ENCODE measurements at regions not wholly inside any gene's neighbourhood (a gene's known extent, or its start where the extent isn't known, plus 50 kb on each side); places are given as distances from the start of the nearest gene placed in this dataset.
A peak's percentile ranks its signal among the peaks of the same experiment; 100 is the strongest.

DNA sequence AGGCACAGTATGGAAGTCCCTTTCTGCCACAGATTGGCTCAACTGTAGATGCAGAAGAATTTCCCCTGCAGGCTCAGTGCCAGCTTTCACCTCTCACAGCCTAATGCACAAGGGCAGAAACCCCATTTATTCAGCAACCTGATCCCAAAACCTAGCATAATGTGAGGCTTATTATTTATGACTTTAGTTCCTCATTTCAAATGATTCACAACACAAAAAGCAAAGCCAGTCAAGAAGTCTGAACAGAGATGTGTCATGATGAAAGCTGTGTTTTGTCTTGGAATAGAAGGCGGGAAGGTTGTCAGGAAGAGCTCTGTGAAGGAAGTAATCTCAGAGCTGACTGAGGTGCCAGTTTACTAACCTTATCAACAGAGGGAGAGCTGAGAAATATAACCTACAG lies 369.7 kb downstream of the LRRC70 start:
- DNase-seq (no peak), ATAC-seq (no peak)
- Mint-ChIP-seq H3K4me3 (no peak overlapping the region), H3K27ac (no peak overlapping the region), H3K9me3 (peaks cover 0 to 4% of the 10 kb centered on the region in 2 donors), H3K27me3 (no peaks in the 10 kb centered on the region), H3K4me1 (no peaks in the 10 kb centered on the region)

DNA sequence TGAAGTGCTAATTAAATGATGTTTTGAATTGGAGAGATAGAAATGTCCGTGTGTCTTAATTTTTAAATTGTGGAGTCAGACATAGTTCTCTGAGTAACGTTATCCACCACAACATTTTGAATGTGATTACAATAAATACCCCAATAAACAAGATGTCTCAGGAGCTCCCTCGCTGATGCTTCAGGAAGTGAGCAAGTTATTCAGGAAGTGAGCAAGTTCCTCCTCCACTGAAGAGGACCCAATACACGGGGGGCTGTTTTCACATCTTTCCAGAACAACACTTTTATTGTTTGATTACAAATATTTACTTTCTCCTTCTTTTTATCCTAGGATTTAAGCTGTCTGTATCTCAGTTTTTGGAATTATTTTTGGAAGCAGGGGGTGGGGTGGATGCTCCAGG lies 363.8 kb downstream of the LRRC70 start:
- Mint-ChIP-seq H3K4me1 (no peaks in the 10 kb centered on the region), H3K9me3 (no peaks in the 10 kb centered on the region), H3K4me3 (no peak overlapping the region), H3K27me3 (no peaks in the 10 kb centered on the region), H3K27ac (no peak overlapping the region)
- DNase-seq = no peak
- no peak for ATAC-seq

DNA sequence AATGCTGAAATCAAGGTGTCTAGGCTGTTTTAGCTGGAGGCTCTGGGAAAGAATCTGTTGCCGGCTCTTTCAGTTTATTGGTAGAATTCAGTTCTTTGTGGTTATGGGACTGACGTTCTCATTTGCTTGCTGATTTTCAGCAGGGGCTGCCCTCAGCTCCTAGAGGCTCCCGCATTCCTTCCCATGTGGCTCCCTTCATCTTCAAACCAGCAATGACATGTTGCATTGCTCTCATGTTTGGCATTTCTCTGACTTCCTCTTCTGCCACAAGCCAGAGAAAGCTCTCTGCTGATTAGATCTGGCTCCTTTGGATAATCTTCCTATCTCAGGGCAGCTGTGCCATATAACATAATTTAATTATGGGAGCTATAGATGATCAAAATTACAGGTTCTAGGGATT lies 360.3 kb downstream of the LRRC70 start:
- no peaks in the 10 kb centered on the region for H3K9me3 Mint-ChIP-seq
- H3K4me1 Mint-ChIP-seq = no peaks in the 10 kb centered on the region
- no peak overlapping the region for H3K4me3 Mint-ChIP-seq
- no peaks in the 10 kb centered on the region for H3K27me3 Mint-ChIP-seq
- DNase-seq (no peak), ATAC-seq (no peak)
- no peak overlapping the region for H3K27ac Mint-ChIP-seq

DNA sequence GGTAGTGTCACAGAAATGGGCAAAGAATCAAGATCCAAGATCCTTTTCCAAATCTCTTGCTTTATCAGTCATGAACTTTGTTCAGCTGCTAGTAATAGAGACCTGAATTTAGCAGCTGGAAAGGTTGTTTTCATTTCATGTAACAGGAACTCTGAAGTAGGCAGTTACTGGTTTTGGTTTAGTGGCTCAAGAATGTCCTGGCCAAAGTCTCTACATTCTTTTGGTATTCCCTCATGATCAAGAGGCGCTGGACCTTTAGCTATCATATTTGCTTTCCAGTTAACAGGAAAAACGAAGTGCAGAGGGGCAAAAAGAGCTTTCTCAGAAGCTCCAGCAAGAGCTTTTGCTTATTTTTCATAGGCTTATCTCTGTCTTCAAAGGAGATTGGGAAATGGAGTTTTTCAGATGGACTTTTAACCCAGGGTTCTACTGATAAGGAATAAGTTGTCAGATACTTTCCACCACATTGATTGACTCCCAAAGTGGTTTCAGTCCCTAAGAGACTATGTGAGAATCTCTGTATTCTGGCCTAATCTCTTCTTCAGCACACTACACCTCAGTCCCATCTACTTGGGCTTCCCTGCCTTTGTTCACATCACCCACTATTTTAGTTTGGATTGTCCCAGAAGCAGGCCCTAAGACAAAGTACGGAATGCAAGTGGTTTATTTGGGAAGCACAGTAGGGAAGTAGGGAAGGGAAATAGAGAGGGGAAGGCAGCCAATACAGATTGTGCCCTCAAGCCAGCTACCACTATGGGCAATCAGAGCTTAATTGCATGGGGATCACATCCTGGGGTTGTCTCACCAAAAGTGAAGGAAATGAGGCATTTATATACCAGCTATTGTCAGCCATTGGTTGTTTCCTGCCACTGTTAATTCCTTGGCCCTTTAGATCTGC lies 359.3 kb downstream of the LRRC70 start:
- no peak for DNase-seq
- Mint-ChIP-seq H3K27ac (no peak overlapping the region), H3K27me3 (no peaks in the 10 kb centered on the region), H3K4me1 (no peaks in the 10 kb centered on the region), H3K9me3 (no peaks in the 10 kb centered on the region), H3K4me3 (no peak overlapping the region)
- no peak for ATAC-seq

DNA sequence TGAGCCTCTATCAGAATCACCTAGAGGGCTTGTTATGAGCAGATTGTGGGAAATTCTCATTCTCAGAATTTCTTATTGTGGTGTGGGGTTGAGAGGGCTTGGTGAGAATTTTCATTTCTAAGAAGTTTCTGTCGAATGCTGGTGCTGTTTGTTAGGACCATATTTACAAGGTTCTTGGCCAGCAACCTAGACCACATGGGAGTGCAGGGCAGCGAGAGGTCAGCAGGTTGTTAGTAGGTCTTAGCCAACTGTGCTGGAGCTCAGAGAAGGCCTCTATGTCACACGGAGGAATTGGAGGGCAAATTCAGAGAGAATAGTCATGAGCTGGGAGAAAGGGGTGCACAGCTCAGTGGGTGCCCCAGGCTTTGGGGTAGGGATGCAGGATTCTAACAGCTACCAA lies 357.0 kb downstream of the LRRC70 start:
- no peak overlapping the region for H3K27ac Mint-ChIP-seq
- ATAC-seq (no peak), DNase-seq (no peak)
- no peaks in the 10 kb centered on the region for H3K27me3 Mint-ChIP-seq
- H3K4me1 Mint-ChIP-seq = no peaks in the 10 kb centered on the region
- H3K4me3 Mint-ChIP-seq = no peak overlapping the region
- H3K9me3 Mint-ChIP-seq = no peaks in the 10 kb centered on the region

DNA sequence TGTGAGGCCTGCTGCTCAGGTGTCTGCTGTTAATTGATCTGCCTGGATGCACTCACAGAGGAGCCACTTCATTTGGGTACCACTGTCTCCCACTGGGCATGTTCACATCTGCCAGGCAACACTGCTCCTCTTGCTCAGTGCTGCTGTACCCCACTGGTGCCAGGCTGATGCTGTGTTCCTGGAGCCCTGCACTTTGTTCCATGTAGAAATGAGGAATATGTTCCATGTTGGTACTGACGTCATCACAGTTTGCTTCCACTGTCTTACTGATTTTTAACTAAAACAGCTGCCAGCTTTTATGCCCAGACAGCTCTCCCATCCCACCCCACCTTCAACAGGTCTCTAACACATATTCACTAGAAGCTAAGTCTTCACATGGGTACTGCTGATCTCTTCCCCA lies 355.7 kb downstream of the LRRC70 start:
- no peaks in the 10 kb centered on the region for H3K27me3 Mint-ChIP-seq
- no peak overlapping the region for H3K27ac Mint-ChIP-seq
- H3K4me3 Mint-ChIP-seq = no peak overlapping the region
- ATAC-seq = no peak
- no peaks in the 10 kb centered on the region for H3K4me1 Mint-ChIP-seq
- H3K9me3 Mint-ChIP-seq = no peaks in the 10 kb centered on the region
- no peak for DNase-seq

DNA sequence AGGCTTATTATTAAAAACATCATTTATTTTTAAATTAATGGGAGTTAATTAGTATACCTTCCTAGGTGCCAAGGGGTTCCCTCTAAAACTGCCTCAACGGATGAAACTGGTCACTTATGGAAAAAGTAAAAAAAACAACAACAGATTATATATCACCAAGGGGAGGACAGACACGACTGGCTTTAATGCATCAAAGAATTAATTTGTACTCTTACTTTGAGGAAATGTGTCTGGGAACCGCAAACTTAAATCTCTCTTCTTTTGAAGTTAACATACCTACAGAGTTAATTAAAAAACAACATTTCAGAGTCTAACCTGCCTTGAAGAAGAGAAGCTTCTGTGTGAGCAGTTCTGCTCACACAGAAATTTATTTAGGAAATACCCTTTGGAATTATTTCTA lies 354.6 kb downstream of the LRRC70 start:
- ATAC-seq (no peak), DNase-seq (no peak)
- no peaks in the 10 kb centered on the region for H3K9me3 Mint-ChIP-seq
- H3K27me3 Mint-ChIP-seq = no peaks in the 10 kb centered on the region
- H3K27ac Mint-ChIP-seq = no peak overlapping the region
- no peaks in the 10 kb centered on the region for H3K4me1 Mint-ChIP-seq
- H3K4me3 Mint-ChIP-seq = no peak overlapping the region

DNA sequence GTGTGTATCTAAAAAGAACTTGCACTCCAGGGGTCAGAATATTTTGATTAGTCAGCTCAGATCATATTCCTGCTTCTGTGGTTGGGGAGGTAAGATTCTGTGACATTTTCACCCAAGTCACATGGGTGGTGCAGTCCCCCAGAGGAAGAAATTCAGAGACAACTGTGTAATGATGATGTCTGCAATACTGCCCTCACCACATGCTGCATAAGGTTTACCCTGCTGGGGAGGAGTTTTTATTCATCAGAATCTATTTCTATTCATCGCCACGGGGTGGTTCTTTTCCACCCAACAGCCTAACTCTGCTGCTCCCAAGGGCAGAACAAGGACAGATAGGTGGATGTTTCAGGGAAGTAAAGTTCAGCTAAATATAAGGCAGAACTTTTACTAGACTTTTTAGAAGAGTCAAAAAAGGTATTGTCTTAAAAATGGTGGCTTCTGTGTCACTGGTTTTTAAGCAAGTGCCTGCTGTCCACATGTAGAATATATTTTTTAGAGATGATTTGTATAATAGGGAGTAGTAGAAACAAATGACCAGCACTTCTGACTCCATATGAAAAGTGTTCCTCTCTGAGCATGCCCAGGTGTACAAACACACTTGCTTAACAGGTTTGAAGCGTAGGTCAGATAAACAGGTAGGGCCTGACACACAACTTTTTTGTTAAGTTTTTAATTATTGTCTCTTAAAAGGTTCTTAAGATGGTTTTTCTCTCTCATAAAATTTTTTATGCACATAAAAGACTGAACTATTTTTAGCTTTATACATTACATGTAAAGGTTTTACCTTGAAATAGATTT lies 352.7 kb downstream of the LRRC70 start:
- ATAC-seq = no peak
- Mint-ChIP-seq H3K4me1 (no peaks in the 10 kb centered on the region), H3K9me3 (no peaks in the 10 kb centered on the region), H3K27me3 (no peaks in the 10 kb centered on the region), H3K27ac (no peak overlapping the region), H3K4me3 (no peak overlapping the region)
- no peak for DNase-seq

DNA sequence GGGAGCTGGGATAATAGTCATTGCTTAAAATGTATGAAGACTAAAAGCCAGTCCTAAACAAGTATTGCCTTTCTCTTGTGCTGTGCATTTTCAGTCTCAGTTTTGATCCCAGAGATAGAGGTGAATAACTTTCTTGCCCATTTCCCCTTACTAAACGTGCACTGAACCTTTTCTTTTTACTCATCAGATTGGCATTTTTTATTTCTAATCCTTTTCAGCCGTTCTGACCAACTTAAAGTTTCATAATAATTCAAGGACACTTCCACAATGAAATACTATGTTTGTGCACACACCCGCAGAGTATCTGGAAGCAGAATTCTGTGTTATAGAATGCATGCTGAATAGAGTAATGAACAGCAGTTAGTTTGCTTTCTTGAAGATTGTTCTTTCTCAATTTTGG lies 343.6 kb downstream of the LRRC70 start:
- H3K4me3 Mint-ChIP-seq = no peak overlapping the region
- ATAC-seq (no peak), DNase-seq (no peak)
- H3K27ac Mint-ChIP-seq = no peak overlapping the region
- no peaks in the 10 kb centered on the region for H3K27me3 Mint-ChIP-seq
- peaks cover 0 to 7% of the 10 kb centered on the region in 2 donors for H3K9me3 Mint-ChIP-seq
- H3K4me1 Mint-ChIP-seq = no peaks in the 10 kb centered on the region

DNA sequence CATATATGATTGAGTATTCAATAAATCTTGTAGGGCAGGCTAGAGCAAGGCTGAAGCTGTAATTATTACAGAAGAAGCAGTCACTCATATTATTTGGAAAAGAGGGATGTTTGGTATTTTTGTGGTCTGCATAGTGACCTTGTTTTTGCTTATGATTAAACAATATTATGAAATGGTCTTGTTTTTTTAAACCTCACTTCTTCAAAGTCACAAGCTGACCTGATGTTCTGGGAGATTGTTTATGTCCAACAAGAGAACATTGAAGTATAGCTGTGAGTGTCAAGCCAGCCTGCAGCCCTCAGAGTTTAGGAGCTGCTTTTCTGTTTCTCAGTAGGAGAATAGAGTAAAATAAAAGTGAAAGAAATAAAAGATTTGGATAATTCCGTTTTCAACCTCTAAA lies 342.2 kb downstream of the LRRC70 start:
- ATAC-seq (no peak), DNase-seq (no peak)
- H3K27ac Mint-ChIP-seq = no peak overlapping the region
- no peaks in the 10 kb centered on the region for H3K27me3 Mint-ChIP-seq
- H3K9me3 Mint-ChIP-seq = peaks cover 5 to 7% of the 10 kb centered on the region in 2 donors
- H3K4me3 Mint-ChIP-seq = no peak overlapping the region
- H3K4me1 Mint-ChIP-seq = no peaks in the 10 kb centered on the region

DNA sequence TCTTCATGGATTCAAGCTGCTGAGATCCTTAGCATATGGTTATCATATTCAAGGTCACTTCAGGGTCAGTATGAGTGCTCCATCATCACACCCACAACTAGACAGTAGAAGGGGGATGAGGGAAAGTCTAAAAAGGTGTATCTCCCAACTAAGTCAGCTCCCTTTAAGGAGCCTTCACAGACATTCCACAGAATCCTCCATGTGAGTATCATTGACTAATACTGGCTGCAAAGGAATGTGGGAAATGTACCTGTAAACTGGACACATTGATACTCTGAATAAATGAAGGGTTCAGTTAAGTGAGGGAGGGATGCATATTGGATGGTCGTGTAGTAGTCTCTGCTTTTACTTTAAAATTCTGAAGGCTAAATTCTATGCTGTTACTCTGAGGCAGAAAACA lies 330.7 kb downstream of the LRRC70 start:
- H3K4me3 Mint-ChIP-seq = no peak overlapping the region
- H3K4me1 Mint-ChIP-seq = no peaks in the 10 kb centered on the region
- no peak overlapping the region for H3K27ac Mint-ChIP-seq
- ATAC-seq (no peak), DNase-seq (no peak)
- H3K9me3 Mint-ChIP-seq = peaks cover 0 to 7% of the 10 kb centered on the region in 2 donors
- no peaks in the 10 kb centered on the region for H3K27me3 Mint-ChIP-seq

DNA sequence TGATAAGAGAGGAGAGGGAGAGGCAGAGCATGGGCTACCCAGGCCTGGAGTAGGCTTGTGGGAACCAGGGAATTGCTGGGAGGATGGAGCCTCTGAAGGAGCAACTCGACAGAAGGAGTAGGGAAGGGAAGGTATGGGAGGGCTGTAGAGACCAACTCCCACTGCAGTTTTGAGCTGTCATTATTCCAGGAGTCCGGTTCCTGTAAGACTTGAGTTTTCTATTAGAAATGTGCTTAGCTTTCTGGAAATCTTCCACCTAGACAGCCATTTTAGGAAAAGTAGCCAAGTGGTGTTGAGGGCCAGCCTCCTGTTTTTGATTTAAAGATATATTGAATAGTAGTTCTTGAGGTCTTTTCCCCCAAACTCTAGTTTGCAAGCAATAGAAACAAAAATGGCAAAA lies 323.5 kb downstream of the LRRC70 start:
- Mint-ChIP-seq H3K27me3 (no peaks in the 10 kb centered on the region), H3K4me1 (no peaks in the 10 kb centered on the region), H3K9me3 (peaks cover 0 to 7% of the 10 kb centered on the region in 2 donors), H3K4me3 (no peak overlapping the region), H3K27ac (peak overlapping the region in 1 of 2 donors; percentile 87)
- no peak for DNase-seq
- ATAC-seq = no peak

DNA sequence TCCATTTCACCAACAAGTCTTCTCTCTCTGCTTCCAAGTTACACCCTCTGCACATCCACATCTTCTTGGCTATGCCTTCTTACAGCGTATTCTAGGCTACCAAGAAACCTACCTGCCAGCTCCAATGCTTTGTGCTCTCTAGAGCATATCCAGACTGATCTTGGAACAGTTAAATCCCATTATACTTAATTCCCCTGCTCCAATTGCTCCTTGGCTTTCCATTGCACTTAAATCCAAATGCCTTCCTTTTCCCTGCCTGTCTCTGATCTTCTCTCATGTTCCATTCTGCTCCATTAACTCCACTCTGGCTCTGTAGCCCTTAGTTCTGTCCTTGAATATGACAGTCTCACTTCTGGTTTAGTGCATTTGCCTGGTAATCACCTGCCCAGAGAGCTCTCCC lies 322.4 kb downstream of the LRRC70 start:
- Mint-ChIP-seq H3K4me1 (no peaks in the 10 kb centered on the region), H3K27me3 (no peaks in the 10 kb centered on the region), H3K9me3 (peaks cover 0 to 7% of the 10 kb centered on the region in 2 donors), H3K4me3 (no peak overlapping the region), H3K27ac (no peak overlapping the region)
- DNase-seq (no peak), ATAC-seq (no peak)

DNA sequence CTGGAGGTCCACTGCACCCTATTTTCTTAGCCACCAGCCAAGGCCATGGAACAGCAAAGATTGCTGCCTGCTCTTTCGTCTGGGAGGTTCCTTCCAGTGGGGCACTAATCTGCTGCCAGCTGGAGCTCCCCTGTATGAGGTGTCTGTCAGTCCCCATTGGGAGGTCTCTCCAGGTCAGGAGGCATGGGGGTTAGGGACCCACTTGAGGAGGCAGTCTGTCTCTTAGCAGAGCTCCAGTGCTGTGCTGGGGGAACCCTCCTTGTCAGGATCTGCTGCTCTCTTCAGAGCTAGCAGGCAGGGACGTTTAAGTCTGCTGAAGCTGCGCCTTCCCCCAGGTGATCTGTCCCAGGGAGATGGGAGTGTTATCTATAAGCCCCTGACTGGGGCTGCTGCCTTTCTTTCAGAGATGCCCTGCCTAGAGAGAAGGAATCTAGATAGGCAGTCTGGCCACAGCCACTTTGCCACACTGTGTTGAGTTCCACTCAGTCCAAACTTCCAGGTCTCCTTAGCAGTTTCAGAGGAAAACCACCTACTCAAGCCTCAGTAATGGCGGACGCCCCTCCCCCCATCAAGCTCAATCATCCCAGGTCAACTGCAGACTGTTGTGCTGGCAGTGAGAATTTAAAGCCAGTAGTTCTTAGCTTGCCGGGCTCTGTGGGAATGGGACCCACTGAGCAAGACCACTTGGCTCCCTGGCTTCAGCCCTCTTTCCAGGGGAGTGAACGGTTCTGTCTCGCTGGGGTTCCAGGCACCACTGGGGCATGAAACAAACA lies 317.7 kb downstream of the LRRC70 start:
- H3K27ac Mint-ChIP-seq = no peak overlapping the region
- no peak for ATAC-seq
- H3K4me1 Mint-ChIP-seq = no peaks in the 10 kb centered on the region
- peaks cover 0 to 7% of the 10 kb centered on the region in 2 donors for H3K9me3 Mint-ChIP-seq
- no peak overlapping the region for H3K4me3 Mint-ChIP-seq
- H3K27me3 Mint-ChIP-seq = no peaks in the 10 kb centered on the region
- no peak for DNase-seq

DNA sequence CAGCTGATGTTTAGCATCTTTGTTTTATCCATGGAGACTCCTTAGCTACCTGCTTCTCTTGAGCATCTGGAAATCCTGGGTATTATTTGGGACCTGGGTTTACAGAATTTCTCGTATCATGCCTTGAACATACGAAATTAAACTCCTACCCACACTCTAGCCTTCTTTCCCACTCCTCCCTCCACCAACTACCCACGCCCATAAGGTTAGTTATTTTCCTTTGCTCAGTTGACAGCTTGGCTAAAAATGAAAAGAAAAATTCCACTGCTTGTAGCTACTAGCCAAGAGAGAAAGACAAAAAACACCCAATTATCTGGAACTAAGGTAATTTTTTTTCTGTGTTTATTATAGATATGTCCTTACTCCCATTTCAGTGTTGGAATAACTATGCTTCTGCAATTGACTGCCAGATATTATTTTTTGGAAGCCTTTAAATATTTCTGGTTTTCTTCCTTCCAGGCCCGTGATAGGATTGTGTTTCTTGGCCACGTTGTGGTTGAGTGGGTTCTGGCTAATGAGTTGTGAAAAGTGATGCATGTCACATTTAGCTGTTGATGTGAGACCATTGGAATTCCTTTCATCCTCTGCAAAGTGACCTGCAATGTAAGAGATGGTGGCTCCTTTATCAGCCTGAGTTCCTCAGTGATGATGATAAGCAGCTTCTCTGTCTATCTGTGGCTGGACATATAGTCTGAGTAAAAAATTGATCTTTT lies 308.1 kb downstream of the LRRC70 start:
- H3K9me3 Mint-ChIP-seq = no peaks in the 10 kb centered on the region
- no peak for DNase-seq
- H3K4me1 Mint-ChIP-seq = no peaks in the 10 kb centered on the region
- ATAC-seq = no peak
- no peaks in the 10 kb centered on the region for H3K27me3 Mint-ChIP-seq
- no peak overlapping the region for H3K4me3 Mint-ChIP-seq
- H3K27ac Mint-ChIP-seq = no peak overlapping the region

All from stimulated activated naive CD8-positive, alpha-beta T cell treated with anti-CD3 and anti-CD28 coated beads, Interleukin-15, amount 100 ng/mL, for 72 hours (primary cell).